Progenitor cell of endocrine pancreas (in vitro differentiated cells): ENCODE measurements at regions not wholly inside any gene's neighbourhood (a gene's known extent, or its start where the extent isn't known, plus 50 kb on each side); places are given as distances from the start of the nearest gene placed in this dataset.

Source experiments
- DNase-seq: peaks from one replicate; pipeline ENCODE4 v3.0.0; 2021; ENCODE audit warnings: low spot score; ENCODE audit not compliant: unreplicated experiment
- H3K27ac Mint-ChIP-seq: 2 replicates; pipeline ENCODE4 v1.8.0; 2021; ENCODE audit warnings: mild to moderate bottlenecking, moderate library complexity, mixed read lengths
- H3K27me3 Mint-ChIP-seq: 2 replicates; pipeline ENCODE4 v1.8.0; 2021; ENCODE audit warnings: mixed read lengths
- H3K36me3 Mint-ChIP-seq: 2 replicates; pipeline ENCODE4 v1.8.0; 2022; ENCODE audit warnings: mixed read lengths; ENCODE audit not compliant: insufficient read depth
- H3K4me1 Mint-ChIP-seq: 2 replicates; pipeline ENCODE4 v1.8.0; 2021; ENCODE audit warnings: low read depth, mixed read lengths
- H3K4me3 Mint-ChIP-seq: 2 replicates; pipeline ENCODE4 v1.8.0; 2021; ENCODE audit warnings: low read depth, mild to moderate bottlenecking, moderate library complexity, mixed read lengths
- H3K9me3 Mint-ChIP-seq: 2 replicates; pipeline ENCODE4 v1.8.0; 2021; ENCODE audit warnings: low read depth, mixed read lengths
- TF ChIP-seq, protein P1 (sequence below): fragments of 200-600 bp; sonication (generic); IDR thresholded peaks from one replicate; pipeline ENCODE4 v1.5.0; 2021; ENCODE audit warnings: antibody characterized with exemption, mild to moderate bottlenecking; ENCODE audit not compliant: unreplicated experiment

DNA sequence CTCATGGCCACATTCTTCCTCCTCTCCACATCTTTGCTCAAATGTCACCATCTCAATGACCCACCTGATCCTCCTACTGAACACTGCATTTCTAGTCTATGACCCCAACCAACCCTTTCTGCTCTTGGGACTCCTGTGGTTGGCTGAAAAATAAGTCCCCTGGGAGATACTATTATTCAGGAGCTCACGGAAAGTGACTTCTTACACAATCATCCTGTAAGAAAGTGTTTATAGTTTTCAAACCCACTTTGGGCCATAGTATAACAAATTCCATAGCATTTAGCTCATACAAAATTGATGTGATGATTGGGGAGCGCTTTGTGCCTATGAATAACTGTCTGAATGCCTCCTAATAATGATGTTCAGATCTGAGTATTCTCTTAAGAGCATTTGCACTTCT, 161.4 kb upstream of the HS3ST1 start:
- H3K27ac Mint-ChIP-seq, result no peak overlapping the region
- H3K27me3 Mint-ChIP-seq, result no peaks in the 10 kb centered on the region
- peaks cover 2% of the 10 kb centered on the region for H3K4me1 Mint-ChIP-seq
- no peak overlapping the region for H3K4me3 Mint-ChIP-seq
- H3K9me3 Mint-ChIP-seq, result no peaks in the 10 kb centered on the region
- DNase-seq, result no peak
- TF ChIP-seq, protein P1, sequence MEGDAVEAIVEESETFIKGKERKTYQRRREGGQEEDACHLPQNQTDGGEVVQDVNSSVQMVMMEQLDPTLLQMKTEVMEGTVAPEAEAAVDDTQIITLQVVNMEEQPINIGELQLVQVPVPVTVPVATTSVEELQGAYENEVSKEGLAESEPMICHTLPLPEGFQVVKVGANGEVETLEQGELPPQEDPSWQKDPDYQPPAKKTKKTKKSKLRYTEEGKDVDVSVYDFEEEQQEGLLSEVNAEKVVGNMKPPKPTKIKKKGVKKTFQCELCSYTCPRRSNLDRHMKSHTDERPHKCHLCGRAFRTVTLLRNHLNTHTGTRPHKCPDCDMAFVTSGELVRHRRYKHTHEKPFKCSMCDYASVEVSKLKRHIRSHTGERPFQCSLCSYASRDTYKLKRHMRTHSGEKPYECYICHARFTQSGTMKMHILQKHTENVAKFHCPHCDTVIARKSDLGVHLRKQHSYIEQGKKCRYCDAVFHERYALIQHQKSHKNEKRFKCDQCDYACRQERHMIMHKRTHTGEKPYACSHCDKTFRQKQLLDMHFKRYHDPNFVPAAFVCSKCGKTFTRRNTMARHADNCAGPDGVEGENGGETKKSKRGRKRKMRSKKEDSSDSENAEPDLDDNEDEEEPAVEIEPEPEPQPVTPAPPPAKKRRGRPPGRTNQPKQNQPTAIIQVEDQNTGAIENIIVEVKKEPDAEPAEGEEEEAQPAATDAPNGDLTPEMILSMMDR, result no peak
- H3K36me3 Mint-ChIP-seq, result no peaks in the 10 kb centered on the region

DNA sequence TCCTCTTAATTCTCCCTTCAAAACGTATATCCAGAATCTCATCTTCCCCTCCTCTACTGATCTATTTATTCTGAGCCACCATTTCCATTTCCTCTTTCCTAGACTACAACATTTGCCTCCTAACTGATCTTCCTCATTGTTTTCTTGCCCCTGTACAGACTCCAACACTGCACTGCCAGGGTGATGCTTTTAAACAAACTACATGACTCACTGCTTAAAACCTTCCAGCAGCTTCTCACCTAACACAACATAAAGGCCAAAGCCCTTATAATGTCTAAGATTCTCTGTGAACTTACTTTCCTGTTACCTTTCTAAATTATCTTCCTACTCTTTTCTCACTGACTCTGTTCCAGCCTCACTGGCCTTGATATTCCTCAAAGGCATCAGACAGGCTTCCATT, 161.0 kb upstream of the HS3ST1 start:
- Mint-ChIP-seq H3K9me3 (no peaks in the 10 kb centered on the region), H3K4me1 (peaks cover 2% of the 10 kb centered on the region), H3K27ac (no peak overlapping the region), H3K4me3 (no peak overlapping the region), H3K36me3 (no peaks in the 10 kb centered on the region), H3K27me3 (no peaks in the 10 kb centered on the region)
- DNase-seq, result no peak
- TF ChIP-seq, protein P1, result no peak

DNA sequence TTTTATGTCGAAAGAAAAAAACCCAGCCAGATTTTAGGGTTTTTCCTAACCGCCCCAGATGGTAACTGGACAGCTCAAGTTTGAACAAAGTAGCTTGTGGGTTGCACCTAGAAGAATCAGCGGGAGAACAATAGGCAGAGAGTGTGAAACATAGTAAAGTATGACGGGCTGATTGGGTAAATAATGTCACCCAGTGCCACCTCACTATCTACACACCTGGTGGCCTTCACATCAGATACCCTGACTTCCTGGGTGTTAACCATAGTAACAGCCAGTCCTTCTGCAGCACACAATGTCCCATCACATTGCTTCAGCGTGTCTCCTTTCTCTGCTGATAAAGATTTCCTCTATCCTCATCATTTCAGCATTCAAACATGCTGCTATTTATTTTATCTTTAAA, 159.1 kb upstream of the HS3ST1 start:
- TF ChIP-seq, protein P1, result no peak
- H3K4me1 Mint-ChIP-seq, result peaks cover 2% of the 10 kb centered on the region
- H3K36me3 Mint-ChIP-seq, result no peaks in the 10 kb centered on the region
- H3K27ac Mint-ChIP-seq, result no peak overlapping the region
- no peak for DNase-seq
- no peaks in the 10 kb centered on the region for H3K27me3 Mint-ChIP-seq
- H3K4me3 Mint-ChIP-seq, result no peak overlapping the region
- peaks cover 4% of the 10 kb centered on the region for H3K9me3 Mint-ChIP-seq

DNA sequence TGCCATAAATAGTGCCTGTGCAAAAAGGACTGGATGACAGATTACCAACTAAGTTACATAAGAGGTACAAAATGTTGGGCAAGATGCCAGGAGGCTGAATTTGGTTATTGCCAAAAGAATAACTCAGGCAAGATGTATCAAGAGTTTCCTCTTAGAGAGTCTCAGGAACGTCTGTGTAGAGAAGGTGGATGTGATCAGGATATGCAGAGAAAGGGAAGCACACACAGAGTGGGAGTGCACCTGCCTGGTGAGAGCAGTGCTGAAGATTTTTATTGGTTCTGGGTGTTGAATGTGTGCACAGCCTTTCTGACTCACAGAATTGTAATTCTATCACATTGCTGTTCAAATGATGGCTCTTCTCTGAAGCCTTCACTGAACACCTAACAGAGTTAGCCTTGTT, 156.8 kb upstream of the HS3ST1 start:
- H3K9me3 Mint-ChIP-seq, result peaks cover 16% of the 10 kb centered on the region
- peaks cover 2% of the 10 kb centered on the region for H3K4me1 Mint-ChIP-seq
- TF ChIP-seq, protein P1, result no peak
- H3K27me3 Mint-ChIP-seq, result no peaks in the 10 kb centered on the region
- no peak overlapping the region for H3K4me3 Mint-ChIP-seq
- no peak overlapping the region for H3K27ac Mint-ChIP-seq
- H3K36me3 Mint-ChIP-seq, result peaks cover 1% of the 10 kb centered on the region
- no peak for DNase-seq

DNA sequence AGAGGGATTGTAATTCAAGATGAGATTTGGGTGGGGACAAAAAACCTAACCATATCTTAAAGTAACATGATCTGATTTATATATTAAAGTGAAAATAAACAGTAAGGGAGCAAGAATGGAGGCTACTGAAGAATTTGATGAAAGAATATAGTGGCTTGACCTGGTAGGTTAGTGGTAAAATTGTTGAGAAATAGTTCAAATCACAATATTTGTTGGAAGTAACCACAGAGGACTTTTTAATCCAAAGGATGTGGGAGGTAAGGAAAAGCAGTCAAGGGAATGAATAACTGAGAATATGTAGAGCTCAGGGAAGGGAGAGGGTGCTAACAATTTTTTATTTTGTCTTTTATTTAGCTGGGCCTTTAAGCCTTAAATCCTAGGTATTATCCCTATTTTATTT, 139.8 kb upstream of the HS3ST1 start:
- H3K27me3 Mint-ChIP-seq, result no peaks in the 10 kb centered on the region
- peaks cover 3% of the 10 kb centered on the region for H3K4me1 Mint-ChIP-seq
- H3K9me3 Mint-ChIP-seq, result no peaks in the 10 kb centered on the region
- no peak overlapping the region for H3K4me3 Mint-ChIP-seq
- TF ChIP-seq, protein P1, result no peak
- no peaks in the 10 kb centered on the region for H3K36me3 Mint-ChIP-seq
- H3K27ac Mint-ChIP-seq, result no peak overlapping the region
- DNase-seq, result no peak
